Suprapubic skin (tissue), 4 donors: ENCODE measurements at regions not wholly inside any gene's neighbourhood (a gene's known extent, or its start where the extent isn't known, plus 50 kb on each side); places are given as distances from the start of the nearest gene placed in this dataset.

Experiments
- CTCF ChIP-seq, 2 donors: fragments of 200-600 bp in 1 of 2; fragments of 450-650 bp in 1 of 2; sonication (generic) in 1 of 2; IDR thresholded peaks; one replicate each; pipeline ENCODE4 v1.5.1; 2016 to 2019; ENCODE audit warnings: antibody characterized with exemption in 2 of 2, mild to moderate bottlenecking in 1 of 2, moderate library complexity in 1 of 2
- EP300 ChIP-seq: sonication (generic); formaldehyde crosslinking; IDR thresholded peaks from one replicate; pipeline ENCODE4 v1.6.1; 2017; ENCODE audit warnings: antibody characterized with exemption
- POLR2A ChIP-seq, 2 donors: fragments of 450-650 bp; IDR thresholded peaks; one replicate each; pipeline ENCODE4 v1.6.1; 2017; ENCODE audit warnings: antibody characterized with exemption in 2 of 2, mild to moderate bottlenecking in 2 of 2, moderate library complexity in 2 of 2
- POLR2AphosphoS5 ChIP-seq, 3 donors: sonication (generic); formaldehyde crosslinking; IDR thresholded peaks; one replicate each; pipeline ENCODE4 v1.6.1; 2017; ENCODE audit warnings: antibody characterized with exemption in 3 of 3

DNA sequence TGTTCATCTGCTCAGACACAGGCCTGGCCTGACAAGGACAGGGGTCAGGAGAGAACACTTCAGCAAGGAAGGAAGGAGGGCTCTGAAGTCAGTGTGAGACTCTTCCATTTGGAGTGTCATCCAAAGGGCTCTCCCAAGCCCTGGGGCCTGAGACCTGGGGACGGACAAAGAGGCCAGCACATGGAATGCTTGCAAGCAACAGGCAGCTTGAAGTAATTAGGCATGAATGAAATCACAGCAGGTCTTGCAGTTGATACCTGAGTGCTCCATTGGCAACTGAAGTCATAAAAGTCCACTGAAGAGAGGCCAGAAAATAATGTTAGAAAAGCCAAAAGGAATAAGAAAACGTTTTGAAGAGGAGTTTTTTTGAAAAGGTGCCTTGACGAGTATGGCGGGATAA is 231.7 kb downstream of the VAPA start:
- TF ChIP-seq CTCF (IDR thresholded peaks at IDR 0.05), result no peak
- no peak for TF ChIP-seq POLR2A (IDR thresholded peaks at IDR 0.05)
- TF ChIP-seq POLR2AphosphoS5 (IDR thresholded peaks at IDR 0.05), result no peak
- TF ChIP-seq EP300, result no peak
